Liver (tissue), 7 donors: ENCODE measurements at regions not wholly inside any gene's neighbourhood (a gene's known extent, or its start where the extent isn't known, plus 50 kb on each side); places are given as distances from the start of the nearest gene placed in this dataset.

ENCODE experiments used
- DNase-seq: peaks from one replicate; pipeline ENCODE4 v3.0.0-alpha.2; 2017; ENCODE audit warnings: low spot score
- H3K27ac ChIP-seq, 2 donors: one replicate each; pipeline ENCODE4 v1.7.0; 2013; ENCODE audit warnings: inconsistent platforms in 2 of 2, low read length in 2 of 2, control low read depth in 1 of 2, low read depth in 1 of 2, mild to moderate bottlenecking in 1 of 2
- H3K27me3 ChIP-seq, 4 donors: one replicate each; pipeline versions ENCODE4 v1.6.1 to v1.7.0; 2013; ENCODE audit warnings: low read length in 3 of 4, inconsistent platforms in 1 of 4, mild to moderate bottlenecking in 1 of 4, moderate library complexity in 1 of 4; ENCODE audit not compliant: control insufficient read depth in 4 of 4, insufficient read depth in 4 of 4
- H3K36me3 ChIP-seq, 4 donors: one replicate each; pipeline versions ENCODE4 v1.6.1 to v1.7.0; 2013; ENCODE audit warnings: low read length in 3 of 4, mild to moderate bottlenecking in 3 of 4, low read depth in 1 of 4, moderate library complexity in 1 of 4; ENCODE audit not compliant: control insufficient read depth in 4 of 4, insufficient read depth in 3 of 4
- H3K4me1 ChIP-seq, 4 donors: one replicate each; pipeline versions ENCODE4 v1.6.1 to v1.7.0; 2013; ENCODE audit warnings: low read length in 3 of 4, mild to moderate bottlenecking in 3 of 4, moderate library complexity in 1 of 4; ENCODE audit not compliant: control insufficient read depth in 4 of 4, insufficient read depth in 4 of 4
- H3K4me3 ChIP-seq, 3 donors: one replicate each; pipeline versions ENCODE4 v1.6.1 to v1.7.0; 2013; ENCODE audit warnings: low read length in 3 of 3, control low read depth in 1 of 3, low read depth in 1 of 3, mild to moderate bottlenecking in 1 of 3
- H3K9ac ChIP-seq, 2 donors: one replicate each; pipeline ENCODE4 v1.7.0; 2013; ENCODE audit warnings: low read length in 2 of 2, mild to moderate bottlenecking in 2 of 2, moderate library complexity in 2 of 2, control low read depth in 1 of 2, low read depth in 1 of 2
- H3K9me3 ChIP-seq, 4 donors: one replicate each; pipeline versions ENCODE4 v1.6.1 to v1.7.0; 2013; ENCODE audit warnings: low read length in 3 of 4; ENCODE audit not compliant: control insufficient read depth in 4 of 4
- EGR1 ChIP-seq, 2 donors: IDR thresholded peaks; 2 replicates each; pipeline ENCODE4 v1.6.1; 2016 to 2018; ENCODE audit warnings: antibody characterized with exemption in 2 of 2, low read depth in 2 of 2
- FOXA1 ChIP-seq: IDR thresholded peaks from 2 replicates; pipeline ENCODE4 v1.6.1; 2016; ENCODE audit warnings: antibody characterized with exemption
- FOXA2 ChIP-seq: IDR thresholded peaks from 2 replicates; pipeline ENCODE4 v1.6.1; 2016; ENCODE audit warnings: antibody characterized with exemption
- GABPA ChIP-seq, 2 donors: IDR thresholded peaks in 1 of 2; conservative IDR thresholded peaks in 1 of 2; 2 replicates each; pipeline ENCODE4 v1.6.1; 2016; ENCODE audit warnings: antibody characterized with exemption in 2 of 2, mild to moderate bottlenecking in 1 of 2, moderate library complexity in 1 of 2
- HNF4A ChIP-seq, 2 donors: conservative IDR thresholded peaks; 2 replicates each; pipeline ENCODE4 v1.6.1; 2016; ENCODE audit warnings: antibody characterized with exemption in 2 of 2, mild to moderate bottlenecking in 2 of 2
- HNF4G ChIP-seq: IDR thresholded peaks from 2 replicates; pipeline ENCODE4 v1.6.1; 2016; ENCODE audit warnings: antibody characterized with exemption
- JUND ChIP-seq, 2 donors: IDR thresholded peaks; 2 replicates each; pipeline ENCODE4 v1.6.1; 2016; ENCODE audit warnings: antibody characterized with exemption in 2 of 2
- MAX ChIP-seq: IDR thresholded peaks from 2 replicates; pipeline ENCODE4 v1.6.1; 2016; ENCODE audit warnings: antibody characterized with exemption
- NR2F2 ChIP-seq: IDR thresholded peaks from 2 replicates; pipeline ENCODE4 v1.6.1; 2016; ENCODE audit warnings: antibody characterized with exemption
- RAD21 ChIP-seq, 2 donors: IDR thresholded peaks; 2 replicates each; pipeline ENCODE4 v1.6.1; 2016; ENCODE audit warnings: antibody characterized with exemption in 2 of 2, mild to moderate bottlenecking in 2 of 2
- REST ChIP-seq: IDR thresholded peaks from 2 replicates; pipeline ENCODE4 v1.6.1; 2016; ENCODE audit warnings: antibody characterized with exemption, mild to moderate bottlenecking
- RXRA ChIP-seq, 2 donors: IDR thresholded peaks; 2 replicates each; pipeline ENCODE4 v1.6.1; 2017 to 2018; ENCODE audit warnings: antibody characterized with exemption in 2 of 2, mild to moderate bottlenecking in 1 of 2
- SP1 ChIP-seq: IDR thresholded peaks from 2 replicates; pipeline ENCODE4 v1.6.1; 2018; ENCODE audit warnings: antibody characterized with exemption, mild to moderate bottlenecking
- TAF1 ChIP-seq: conservative IDR thresholded peaks from 2 replicates; pipeline ENCODE4 v1.6.1; 2016; ENCODE audit warnings: antibody characterized with exemption, mild to moderate bottlenecking
- ZBTB33 ChIP-seq: IDR thresholded peaks from 2 replicates; pipeline ENCODE4 v1.6.1; 2016; ENCODE audit warnings: antibody characterized with exemption
- WGBS: extraction: QIAGEN DNeasy Blood & Tissue Kit; methylation state at CpG from one replicate; pipeline ENCODE4 v1.1.7; 2013; 5-methylcytosine and 5-hydroxymethylcytosine counted together
- TF ChIP-seq, protein P1 (sequence below): IDR thresholded peaks from 2 replicates; pipeline ENCODE4 v1.6.1; 2016; ENCODE audit warnings: antibody characterized with exemption
- donor health status: healthy.
- donor health status: healthy.
- donor health status: healthy.
- donor health status: healthy.

GRCh38 chr2:144625626-144626025 is 105.7 kb upstream of the ZEB2 start:
- no peak for DNase-seq
- H3K27ac ChIP-seq, result no peak overlapping the region
- H3K9me3 ChIP-seq, result peaks cover 0 to 1% (median 0%) of the 10 kb centered on the region in 4 donors
- no peaks in the 10 kb centered on the region for H3K4me1 ChIP-seq
- TF ChIP-seq ZBTB33 (no peak), HNF4G (no peak), FOXA1 (no peak), HNF4A (conservative IDR thresholded peaks at IDR 0.05) (no peak), TAF1 (no peak), MAX (no peak), RAD21 (IDR thresholded peaks at IDR 0.05) (no peak), SP1 (no peak), RXRA (IDR thresholded peaks at IDR 0.05) (no peak), EGR1 (IDR thresholded peaks at IDR 0.05; ENCODE audit: low read depth in 2 of 2) (no peak), GABPA (IDR thresholded peaks at IDR 0.05 in 1 of 2, conservative IDR thresholded peaks at IDR 0.05 in 1 of 2) (no peak), REST (no peak), NR2F2 (no peak)
- no peak overlapping the region for H3K9ac ChIP-seq
- H3K27me3 ChIP-seq, result no peaks in the 10 kb centered on the region
- 65% methylated on average over 5 of the region's 5 CpGs for WGBS
- no peak overlapping the region for H3K4me3 ChIP-seq
- H3K36me3 ChIP-seq, result no peaks in the 10 kb centered on the region

GRCh38 chr2:144625226-144625625 is 105.3 kb upstream of the ZEB2 start:
- Histone ChIP-seq H3K4me3 (no peak overlapping the region), H3K9ac (no peak overlapping the region), H3K9me3 (peaks cover 0 to 1% (median 0%) of the 10 kb centered on the region in 4 donors), H3K36me3 (no peaks in the 10 kb centered on the region), H3K4me1 (no peaks in the 10 kb centered on the region), H3K27me3 (no peaks in the 10 kb centered on the region), H3K27ac (no peak overlapping the region)
- TF ChIP-seq HNF4A (conservative IDR thresholded peaks at IDR 0.05) (no peak), RXRA (IDR thresholded peaks at IDR 0.05) (no peak), REST (no peak), EGR1 (IDR thresholded peaks at IDR 0.05; ENCODE audit: low read depth in 2 of 2) (no peak), RAD21 (IDR thresholded peaks at IDR 0.05) (no peak), NR2F2 (no peak), GABPA (IDR thresholded peaks at IDR 0.05 in 1 of 2, conservative IDR thresholded peaks at IDR 0.05 in 1 of 2) (no peak), TAF1 (no peak), FOXA2 (no peak), JUND (IDR thresholded peaks at IDR 0.05) (no peak)
- TF ChIP-seq, protein P1, sequence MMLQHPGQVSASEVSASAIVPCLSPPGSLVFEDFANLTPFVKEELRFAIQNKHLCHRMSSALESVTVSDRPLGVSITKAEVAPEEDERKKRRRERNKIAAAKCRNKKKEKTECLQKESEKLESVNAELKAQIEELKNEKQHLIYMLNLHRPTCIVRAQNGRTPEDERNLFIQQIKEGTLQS, result no peak
- 67% methylated on average over 3 of the region's 3 CpGs for whole genome bisulfite sequencing
- no peak for DNase-seq
